SK-N-MC (cell line): ENCODE measurements at regions not wholly inside any gene's neighbourhood (a gene's known extent, or its start where the extent isn't known, plus 50 kb on each side); places are given as distances from the start of the nearest gene placed in this dataset.

Source experiments
- EZH2 ChIP-seq: fragments of 200-600 bp; sonication (generic); IDR thresholded peaks from one replicate; pipeline ENCODE4 v1.6.1; 2017; ENCODE audit warnings: antibody characterized with exemption
- FOXP2 ChIP-seq: optimal IDR thresholded peaks from 2 replicates; pipeline ENCODE3; 2011; ENCODE audit warnings: mild to moderate bottlenecking, moderate library complexity; ENCODE audit not compliant: insufficient read depth; ENCODE audit errors: extremely low read length, control extremely low read depth

GRCh38 chr10:4008676-4009382, 223.8 kb upstream of the KLF6 start:
- TF ChIP-seq FOXP2 (no peak), EZH2 (no peak)
